HG02870 (cell line): ENCODE measurements at regions not wholly inside any gene's neighbourhood (a gene's known extent, or its start where the extent isn't known, plus 50 kb on each side); places are given as distances from the start of the nearest gene placed in this dataset.

Source experiments
- ATAC-seq: cut with Tn5 transposase; IDR thresholded peaks from one replicate; pipeline ENCODE4 v1.9.1; 2021; ENCODE audit warnings: mild to moderate bottlenecking, moderate library complexity; ENCODE audit not compliant: unreplicated experiment

- no peak for ATAC-seq
Measured at GRCh38 chr11:110891411-110891810, 179.2 kb upstream of the ARHGAP20 start.

GRCh38 chr11:110890995-110891394, 178.8 kb upstream of the ARHGAP20 start:
- no peak for ATAC-seq

- no peak for ATAC-seq
Measured at GRCh38 chr11:110886288-110886970, 174.2 kb upstream of the ARHGAP20 start.

GRCh38 chr11:110883256-110883655, 171.0 kb upstream of the ARHGAP20 start:
- ATAC-seq, result no peak

- no peak for ATAC-seq
Measured at GRCh38 chr11:110878513-110878912, 166.3 kb upstream of the ARHGAP20 start.

- ATAC-seq, result no peak
Measured at GRCh38 chr11:110874437-110875030, 162.3 kb upstream of the ARHGAP20 start.

GRCh38 chr11:110873975-110874374, 161.7 kb upstream of the ARHGAP20 start:
- no peak for ATAC-seq

- no peak for ATAC-seq
Measured at GRCh38 chr11:110870816-110871522, 158.7 kb upstream of the ARHGAP20 start.

- no peak for ATAC-seq
Measured at GRCh38 chr11:110867951-110868350, 155.7 kb upstream of the ARHGAP20 start.

GRCh38 chr11:110866081-110866480, 153.8 kb upstream of the ARHGAP20 start:
- ATAC-seq, result no peak

GRCh38 chr11:110862407-110862806, 150.2 kb upstream of the ARHGAP20 start:
- ATAC-seq, result no peak

GRCh38 chr11:110860461-110860860, 148.2 kb upstream of the ARHGAP20 start:
- no peak for ATAC-seq

- ATAC-seq, result no peak
Measured at GRCh38 chr11:110859998-110860397, 147.8 kb upstream of the ARHGAP20 start.

- ATAC-seq, result no peak
Measured at GRCh38 chr11:110859240-110859840, 147.1 kb upstream of the ARHGAP20 start.

- ATAC-seq, result no peak
Measured at GRCh38 chr11:110858547-110858921, 146.3 kb upstream of the ARHGAP20 start.

- peak; percentile 42 for ATAC-seq
Measured at GRCh38 chr11:110857892-110858546, 145.8 kb upstream of the ARHGAP20 start.

- ATAC-seq, result peak; percentile 65
Measured at GRCh38 chr11:110856996-110857812, 145.0 kb upstream of the ARHGAP20 start.

- no peak for ATAC-seq
Measured at GRCh38 chr11:110856340-110856739, 144.1 kb upstream of the ARHGAP20 start.

- no peak for ATAC-seq
Measured at GRCh38 chr11:110855191-110855590, 143.0 kb upstream of the ARHGAP20 start.

GRCh38 chr11:110852921-110853490, 140.8 kb upstream of the ARHGAP20 start:
- ATAC-seq, result no peak
